ENCODE measurements at regions not wholly inside any gene's neighbourhood (a gene's known extent, or its start where the extent isn't known, plus 50 kb on each side); places are given as distances from the start of the nearest gene placed in this dataset.

- DNase-seq (ENCODE audit: low read depth, low spot score), result no peak
- H3K27me3 ChIP-seq (ENCODE audit: control insufficient read depth, insufficient read depth, low read length), result no peaks in the 10 kb centered on the region
- BruUV-seq (replicated peaks), result no TSS peak
- H3K36me3 ChIP-seq (ENCODE audit: control insufficient read depth, insufficient read depth, low read length), result no peaks in the 10 kb centered on the region
- no peak for ATAC-seq
- H3K4me1 ChIP-seq (ENCODE audit: control insufficient read depth, insufficient read depth, low read length), result no peaks in the 10 kb centered on the region
- ChIA-PET POLR2A (no interaction called here), CTCF (no interaction called here)
- in situ Hi-C loops (cut with HindIII; ENCODE audit: low pct_unique_long_range_greater_than_20kb, low sequenced_read_pairs) (no loop called here), intact Hi-C loops (cut with micrococcal nuclease; ENCODE audit: unreplicated experiment) (no loop called here)
- H3K4me3 ChIP-seq (ENCODE audit: low read depth in 2 of 2, low read length in 2 of 2), result no peak overlapping the region
- no peaks in the 10 kb centered on the region for H3K9me3 ChIP-seq (ENCODE audit: control insufficient read depth, insufficient read depth, low read depth, low read length)
- no peak overlapping the region for H3K27ac ChIP-seq (ENCODE audit: low read length)
- TF ChIP-seq CTCF (IDR thresholded peaks at IDR 0.05), result no peak
- no peak for TF ChIP-seq TCF7L2 (IDR thresholded peaks at IDR 0.05; ENCODE audit: low read depth, low read length)
- TF ChIP-seq SIN3A (IDR thresholded peaks at IDR 0.05; ENCODE audit: borderline replicate concordance, insufficient read depth, low read depth, low read length), result no peak
- TF ChIP-seq POLR2AphosphoS5 (IDR thresholded peaks at IDR 0.05; ENCODE audit: low read depth, low read length), result no peak
- no peak for TF ChIP-seq REST (IDR thresholded peaks at IDR 0.05; ENCODE audit: insufficient read depth in 1 of 2, low read depth in 2 of 2, low read length in 1 of 2)
These were observed 134.5 kb upstream of the SGO1 start for GRCh38 chr3:20320489-20320888.

- ChIA-PET CTCF (no interaction called here), POLR2A (no interaction called here)
- intact Hi-C loops (cut with micrococcal nuclease; ENCODE audit: unreplicated experiment), result no loop called here
- BruUV-seq (replicated peaks), result no TSS peak
- in situ Hi-C loops (cut with HindIII; ENCODE audit: low pct_unique_long_range_greater_than_20kb, low sequenced_read_pairs), result no loop called here
- Histone ChIP-seq H3K4me1 (ENCODE audit: control insufficient read depth, insufficient read depth, low read length) (no peaks in the 10 kb centered on the region), H3K27ac (ENCODE audit: low read length) (no peak overlapping the region), H3K9me3 (ENCODE audit: control insufficient read depth, insufficient read depth, low read depth, low read length) (no peaks in the 10 kb centered on the region), H3K36me3 (ENCODE audit: control insufficient read depth, insufficient read depth, low read length) (no peaks in the 10 kb centered on the region), H3K27me3 (ENCODE audit: control insufficient read depth, insufficient read depth, low read length) (no peaks in the 10 kb centered on the region), H3K4me3 (ENCODE audit: low read depth in 2 of 2, low read length in 2 of 2) (no peak overlapping the region)
- ATAC-seq (no peak), DNase-seq (ENCODE audit: low read depth, low spot score) (no peak)
- TF ChIP-seq SIN3A (IDR thresholded peaks at IDR 0.05; ENCODE audit: borderline replicate concordance, insufficient read depth, low read depth, low read length) (no peak), CTCF (IDR thresholded peaks at IDR 0.05) (no peak), REST (IDR thresholded peaks at IDR 0.05; ENCODE audit: insufficient read depth in 1 of 2, low read depth in 2 of 2, low read length in 1 of 2) (no peak), POLR2AphosphoS5 (IDR thresholded peaks at IDR 0.05; ENCODE audit: low read depth, low read length) (no peak)
These were observed 133.5 kb upstream of the SGO1 start for GRCh38 chr3:20319551-20319950.

Data from Panc1 (cell line).